Common myeloid progenitor, CD34-positive (primary cell): ENCODE measurements at regions not wholly inside any gene's neighbourhood (a gene's known extent, or its start where the extent isn't known, plus 50 kb on each side); places are given as distances from the start of the nearest gene placed in this dataset.

Source experiments
- CTCF ChIA-PET: fragments of 350-600 bp; sonication (Branson Sonifier 250); formaldehyde crosslinking; loops from one replicate; lab custom pipeline; 2021; ENCODE audit warnings: antibody characterized with exemption; lab: Charles Lee
- POLR2A ChIA-PET: fragments of 350-600 bp; sonication (Branson Sonifier 250); formaldehyde crosslinking; loops from one replicate; lab custom pipeline; 2021; ENCODE audit warnings: antibody characterized with exemption; lab: Charles Lee
- DNase-seq, 3 donors: peaks; one replicate each; pipeline versions ENCODE4 v3.0.0 to v3.0.0-alpha.2; 2013
- H3K27ac ChIP-seq, 2 experiments: 1 replicate in 1 of 2; 2 replicates in 1 of 2; pipeline ENCODE4 v1.7.0; 2013; ENCODE audit warnings: inconsistent platforms in 2 of 2, low read length in 2 of 2, mild to moderate bottlenecking in 2 of 2, low read depth in 1 of 2, moderate library complexity in 1 of 2; ENCODE audit not compliant: severe bottlenecking in 2 of 2, insufficient read depth in 1 of 2, poor library complexity in 1 of 2
- H3K27me3 ChIP-seq, 5 experiments: replicated peaks in 2 of 5; 1 replicate in 3 of 5; 2 replicates in 2 of 5; pipeline versions ENCODE4 v1.6.1 to v1.7.0; 2013; ENCODE audit warnings: low read length in 4 of 5, mild to moderate bottlenecking in 2 of 5, moderate library complexity in 2 of 5, inconsistent platforms in 1 of 5; ENCODE audit not compliant: insufficient read depth in 5 of 5, control insufficient read depth in 4 of 5
- H3K36me3 ChIP-seq, 4 experiments: 1 replicate in 2 of 4; 2 replicates in 2 of 4; pipeline versions ENCODE4 v1.6.1 to v1.7.0; 2013; ENCODE audit warnings: low read length in 3 of 4, control low read depth in 1 of 4, mild to moderate bottlenecking in 1 of 4; ENCODE audit not compliant: control insufficient read depth in 4 of 4, insufficient read depth in 4 of 4
- H3K4me1 ChIP-seq, 4 experiments: 1 replicate in 3 of 4; 2 replicates in 1 of 4; pipeline versions ENCODE4 v1.6.1 to v1.7.1; 2013; ENCODE audit warnings: low read length in 3 of 4, mild to moderate bottlenecking in 3 of 4, control low read depth in 1 of 4, inconsistent platforms in 1 of 4, moderate library complexity in 1 of 4; ENCODE audit not compliant: control insufficient read depth in 4 of 4, insufficient read depth in 4 of 4; ENCODE audit errors: control extremely low read depth in 1 of 4
- H3K4me3 ChIP-seq, 7 experiments: 1 replicate in 4 of 7; 2 replicates in 3 of 7; pipeline versions ENCODE4 v1.5.1 to v1.7.0; 2013; ENCODE audit warnings: mild to moderate bottlenecking in 7 of 7, low read length in 6 of 7, moderate library complexity in 6 of 7, inconsistent platforms in 2 of 7, low read depth in 2 of 7, control low read depth in 1 of 7; ENCODE audit not compliant: insufficient read depth in 4 of 7, control insufficient read depth in 1 of 7; ENCODE audit errors: extremely low read depth in 1 of 7
- H3K9me3 ChIP-seq, 5 experiments: 1 replicate in 4 of 5; 2 replicates in 1 of 5; pipeline versions ENCODE4 v1.6.1 to v1.7.1; 2013; ENCODE audit warnings: low read length in 4 of 5, mild to moderate bottlenecking in 2 of 5, inconsistent platforms in 1 of 5, low read depth in 1 of 5, moderate library complexity in 1 of 5; ENCODE audit not compliant: control insufficient read depth in 4 of 5, insufficient read depth in 2 of 5; ENCODE audit errors: control extremely low read depth in 1 of 5
- WGBS: methylation state at CpG from one replicate; pipeline ENCODE4 v1.1.5; 2013; ENCODE audit not compliant: insufficient coverage; 5-methylcytosine and 5-hydroxymethylcytosine counted together

DNA sequence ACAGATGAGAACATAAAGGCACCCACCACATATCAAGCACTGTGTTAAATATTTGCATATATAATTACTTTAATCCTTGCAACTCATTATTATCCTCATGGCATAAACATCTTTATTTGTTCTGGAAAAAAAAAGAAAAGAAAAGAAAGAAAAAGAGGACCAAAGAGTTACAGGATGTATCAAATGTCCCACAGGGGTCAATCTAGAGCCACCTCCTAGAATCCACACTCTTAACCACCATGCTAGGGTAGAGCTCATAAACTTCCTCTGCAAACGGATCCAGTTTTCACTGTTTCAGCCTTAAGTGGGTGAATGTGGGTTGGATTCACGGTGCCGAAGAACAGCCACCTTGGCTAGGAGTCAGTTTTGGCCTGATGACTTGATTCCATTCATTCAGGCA, 171.1 kb upstream of the PPARGC1A start:
- Histone ChIP-seq H3K4me1 (no peaks in the 10 kb centered on the region), H3K9me3 (no peaks in the 10 kb centered on the region), H3K36me3 (no peaks in the 10 kb centered on the region), H3K27me3 (no peaks in the 10 kb centered on the region), H3K4me3 (no peak overlapping the region), H3K27ac (no peak overlapping the region)
- DNase-seq, result no peak
- 100% methylated on average over 2 of the region's 3 CpGs for WGBS
- POLR2A ChIA-PET, result no interaction called here
- CTCF ChIA-PET, result no interaction called here

DNA sequence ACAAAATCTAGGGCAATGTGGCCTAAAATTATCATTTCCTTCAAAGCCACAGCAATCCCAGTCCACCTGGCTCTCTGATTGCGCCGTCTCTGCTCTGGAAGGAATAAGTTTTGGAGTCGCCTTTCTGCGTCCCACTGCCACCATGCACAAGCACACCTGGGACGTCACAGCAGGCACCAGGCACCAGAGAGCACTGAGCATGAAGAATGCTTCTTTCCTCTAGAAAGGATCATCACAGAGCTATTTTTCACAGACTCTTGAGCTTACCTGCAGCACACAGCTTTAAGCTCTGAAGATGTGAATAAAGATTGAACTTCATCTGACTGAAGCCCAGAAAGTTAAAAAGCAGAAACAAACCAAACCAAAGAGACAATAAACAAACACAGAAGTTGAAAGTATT, 170.0 kb upstream of the PPARGC1A start:
- CTCF ChIA-PET, result no interaction called here
- POLR2A ChIA-PET, result no interaction called here
- Histone ChIP-seq H3K4me1 (no peaks in the 10 kb centered on the region), H3K4me3 (no peak overlapping the region), H3K9me3 (no peaks in the 10 kb centered on the region), H3K36me3 (no peaks in the 10 kb centered on the region), H3K27me3 (no peaks in the 10 kb centered on the region), H3K27ac (no peak overlapping the region)
- WGBS, result 95% methylated on average over 5 of the region's 5 CpGs
- no peak for DNase-seq

DNA sequence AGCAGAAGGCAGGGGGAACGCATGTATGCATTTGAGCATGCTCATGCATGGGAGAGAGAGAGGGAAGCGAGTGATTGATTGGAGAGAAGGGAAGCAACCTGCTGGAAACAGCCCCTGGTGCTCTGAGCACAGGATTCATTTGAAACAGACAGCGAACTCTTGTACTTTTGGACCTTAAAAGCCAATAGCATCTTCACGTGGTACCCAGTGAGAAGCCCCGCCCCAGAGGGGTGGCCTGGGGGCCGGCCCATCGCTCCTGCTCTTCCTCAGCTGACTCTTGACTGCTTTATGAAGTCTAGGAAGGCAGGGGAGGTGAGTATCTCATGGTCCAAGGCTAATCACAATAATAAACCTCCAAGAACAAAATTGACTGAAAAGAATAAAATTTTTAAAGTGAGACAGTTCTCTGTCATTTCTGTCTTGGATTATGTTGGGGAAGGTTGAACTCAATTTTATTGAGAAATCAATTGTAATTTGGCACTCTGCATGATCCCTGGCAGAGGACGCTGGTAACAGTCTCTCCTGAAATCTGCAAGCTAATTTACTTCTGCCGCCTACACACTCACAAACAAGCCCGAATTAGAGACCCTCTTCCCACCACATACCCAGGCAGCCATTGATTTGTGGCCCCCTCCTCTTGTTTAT, 168.2 kb upstream of the PPARGC1A start:
- no peaks in the 10 kb centered on the region for H3K4me1 ChIP-seq
- DNase-seq, result no peak
- no peaks in the 10 kb centered on the region for H3K9me3 ChIP-seq
- CTCF ChIA-PET, result no interaction called here
- H3K27me3 ChIP-seq, result no peaks in the 10 kb centered on the region
- no peak overlapping the region for H3K27ac ChIP-seq
- POLR2A ChIA-PET, result no interaction called here
- no peaks in the 10 kb centered on the region for H3K36me3 ChIP-seq
- no peak overlapping the region for H3K4me3 ChIP-seq
- 82% methylated on average over 8 of the region's 10 CpGs for WGBS

GRCh38 chr4:24056289-24056688, 166.4 kb upstream of the PPARGC1A start:
- POLR2A ChIA-PET, result no interaction called here

DNA sequence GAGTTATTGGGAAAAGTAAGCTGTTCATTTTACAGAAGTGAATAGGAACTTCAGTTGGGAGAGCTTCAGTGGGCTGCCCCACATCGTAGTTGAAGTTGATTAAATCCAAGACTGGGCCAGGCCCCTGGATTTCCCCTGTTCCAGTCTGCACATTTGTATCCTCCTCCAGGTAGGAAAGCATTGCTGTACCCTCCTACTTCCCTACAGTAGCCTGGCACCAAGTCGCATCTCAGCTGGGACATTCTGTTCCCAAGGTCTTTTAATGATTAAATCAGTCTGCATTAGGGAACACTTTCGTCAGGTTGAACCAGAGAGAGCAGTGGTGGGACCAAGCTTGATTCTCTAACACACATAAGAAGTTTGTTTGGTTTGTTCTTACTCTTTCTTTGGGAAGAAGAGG, 165.8 kb upstream of the PPARGC1A start:
- Histone ChIP-seq H3K4me3 (no peak overlapping the region), H3K36me3 (no peaks in the 10 kb centered on the region), H3K27me3 (no peaks in the 10 kb centered on the region), H3K27ac (no peak overlapping the region), H3K4me1 (no peaks in the 10 kb centered on the region), H3K9me3 (no peaks in the 10 kb centered on the region)
- no peak for DNase-seq
- ChIA-PET POLR2A (no interaction called here), CTCF (no interaction called here)
- WGBS, result 96% methylated on average over 3 of the region's 3 CpGs

More at GRCh38 chr4:24056289-24056688, 166.4 kb upstream of the PPARGC1A start:
- CTCF ChIA-PET, result no interaction called here
- no peak for DNase-seq
- Histone ChIP-seq H3K9me3 (no peaks in the 10 kb centered on the region), H3K36me3 (no peaks in the 10 kb centered on the region), H3K4me3 (no peak overlapping the region), H3K27me3 (no peaks in the 10 kb centered on the region), H3K4me1 (no peaks in the 10 kb centered on the region), H3K27ac (no peak overlapping the region)
- WGBS, result 100% methylated on average over 1 of the region's 1 CpG

DNA sequence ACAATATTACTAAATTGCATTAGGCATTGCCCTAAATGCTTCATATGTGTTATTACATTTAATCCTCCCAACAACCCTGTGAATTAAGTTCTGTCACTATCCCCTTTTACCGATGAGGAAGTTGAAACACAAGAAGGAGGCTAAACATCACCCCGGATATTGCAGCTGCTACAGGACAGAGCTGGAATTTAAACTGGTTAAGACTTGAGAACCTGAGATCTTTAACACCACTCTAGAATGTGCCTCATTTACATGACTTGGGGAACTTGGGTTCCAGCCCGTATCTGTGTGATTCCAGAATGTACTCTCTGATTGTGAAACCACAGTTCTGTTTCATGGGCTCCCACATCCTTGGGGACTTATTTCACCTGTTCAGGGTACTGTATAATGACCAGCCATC, 165.1 kb upstream of the PPARGC1A start:
- Histone ChIP-seq H3K36me3 (no peaks in the 10 kb centered on the region), H3K4me1 (no peaks in the 10 kb centered on the region), H3K27me3 (no peaks in the 10 kb centered on the region), H3K4me3 (no peak overlapping the region), H3K27ac (no peak overlapping the region), H3K9me3 (no peaks in the 10 kb centered on the region)
- no peak for DNase-seq
- 100% methylated on average over 3 of the region's 3 CpGs for WGBS
- POLR2A ChIA-PET, result no interaction called here
- CTCF ChIA-PET, result no interaction called here

- no peaks in the 10 kb centered on the region for H3K36me3 ChIP-seq
- no peaks in the 10 kb centered on the region for H3K4me1 ChIP-seq
- H3K27ac ChIP-seq, result no peak overlapping the region
- H3K9me3 ChIP-seq, result no peaks in the 10 kb centered on the region
- no peak overlapping the region for H3K4me3 ChIP-seq
- no peak for DNase-seq
- CTCF ChIA-PET, result no interaction called here
- H3K27me3 ChIP-seq, result no peaks in the 10 kb centered on the region
- POLR2A ChIA-PET, result no interaction called here
Measured at GRCh38 chr4:24053934-24054333, 164.1 kb upstream of the PPARGC1A start.
